ENCODE measurements at regions not wholly inside any gene's neighbourhood (a gene's known extent, or its start where the extent isn't known, plus 50 kb on each side); places are given as distances from the start of the nearest gene placed in this dataset.

DNA sequence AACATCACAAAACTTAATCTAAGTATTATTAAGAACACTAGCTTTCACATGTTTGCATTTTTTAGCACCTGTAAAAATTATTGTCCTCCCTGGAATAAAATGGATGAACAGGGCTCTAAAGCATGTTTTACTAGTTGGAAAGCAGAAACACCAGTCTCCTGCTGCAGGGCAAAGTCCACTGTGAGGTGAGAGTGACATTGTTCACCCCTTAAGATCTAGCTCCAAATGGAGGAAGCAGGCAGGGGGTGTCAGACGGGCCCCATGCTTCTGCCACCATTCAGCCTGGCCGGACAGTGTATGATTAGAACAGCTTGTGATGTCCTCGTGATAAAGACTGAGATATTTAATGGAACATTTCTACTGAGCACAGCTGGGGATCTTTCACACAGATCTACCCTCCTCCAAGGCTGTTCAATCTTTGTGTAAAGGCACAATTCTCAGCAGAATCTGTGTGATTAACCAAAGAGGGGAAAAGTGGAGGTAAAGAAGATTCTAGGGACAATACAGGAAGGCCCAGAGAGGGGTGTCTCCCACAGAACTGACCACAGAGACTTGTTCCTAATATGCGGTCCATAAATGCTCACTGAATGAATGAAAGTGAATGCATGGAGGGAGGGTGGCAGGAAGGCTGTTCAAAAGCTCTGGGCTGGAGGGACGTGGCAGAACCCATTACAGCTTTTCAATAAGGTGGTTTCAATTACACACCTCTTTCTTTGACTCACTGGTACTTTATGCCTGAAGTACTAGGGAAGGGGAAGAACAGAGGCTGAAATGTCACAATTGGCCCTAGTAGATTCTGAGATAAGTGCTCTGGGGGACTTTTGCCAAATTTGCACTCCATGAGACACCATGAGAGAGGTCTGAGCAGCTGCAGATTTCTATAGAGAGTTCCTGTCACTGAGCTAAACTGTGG lies 239.1 kb upstream of the ARHGAP20 start:
- Histone ChIP-seq H3K27ac (no peak overlapping the region), H3K9me3 (no peaks in the 10 kb centered on the region), H3K27me3 (no peaks in the 10 kb centered on the region), H3K36me3 (no peaks in the 10 kb centered on the region), H3K4me1 (peaks cover 0 to 10% (median 0%) of the 10 kb centered on the region in 9 donors), H3K4me3 (no peak overlapping the region)
- no peak for DNase-seq
- ATAC-seq, result peak in 2 of 8 donors; percentile 5 to 24
- no peak for TF ChIP-seq CTCF (IDR thresholded peaks at IDR 0.05)
- intact Hi-C loops (cut with DNase I), result no loop called here
- 58 to 68% methylated on average over 5 of the region's 5 CpGs for WGBS, 2 donors

DNA sequence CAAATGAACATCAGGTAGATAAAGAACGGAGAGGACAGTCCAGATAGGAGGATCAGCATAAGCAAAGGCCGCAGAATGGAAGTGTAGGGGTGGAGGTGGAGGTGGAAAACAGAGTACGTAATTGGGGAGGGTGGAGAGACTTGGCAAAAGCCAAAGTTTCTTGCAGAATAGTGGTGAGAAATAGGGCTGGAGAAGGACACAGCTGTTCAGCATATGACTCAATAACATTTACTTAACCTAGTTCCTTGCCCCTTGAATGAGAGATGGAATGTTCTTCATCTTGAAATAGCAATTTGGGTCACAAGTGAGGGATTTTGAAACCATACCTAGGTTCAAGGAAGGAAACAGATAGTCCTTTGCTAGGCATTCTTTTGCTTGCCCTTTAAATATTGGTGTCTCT lies 235.9 kb upstream of the ARHGAP20 start:
- Histone ChIP-seq H3K4me3 (no peak overlapping the region), H3K4me1 (peaks cover 0 to 10% (median 0%) of the 10 kb centered on the region in 9 donors), H3K9me3 (no peaks in the 10 kb centered on the region), H3K27ac (no peak overlapping the region), H3K27me3 (no peaks in the 10 kb centered on the region), H3K36me3 (no peaks in the 10 kb centered on the region)
- no peak for TF ChIP-seq CTCF (IDR thresholded peaks at IDR 0.05)
- ATAC-seq (peak in 7 of 8 donors; percentile 62 to 90 (median 83)), DNase-seq (no peak)
- intact Hi-C loops (cut with DNase I), result no loop called here
- WGBS, 2 donors, result 77 to 80% methylated on average over 3 of the region's 3 CpGs

DNA sequence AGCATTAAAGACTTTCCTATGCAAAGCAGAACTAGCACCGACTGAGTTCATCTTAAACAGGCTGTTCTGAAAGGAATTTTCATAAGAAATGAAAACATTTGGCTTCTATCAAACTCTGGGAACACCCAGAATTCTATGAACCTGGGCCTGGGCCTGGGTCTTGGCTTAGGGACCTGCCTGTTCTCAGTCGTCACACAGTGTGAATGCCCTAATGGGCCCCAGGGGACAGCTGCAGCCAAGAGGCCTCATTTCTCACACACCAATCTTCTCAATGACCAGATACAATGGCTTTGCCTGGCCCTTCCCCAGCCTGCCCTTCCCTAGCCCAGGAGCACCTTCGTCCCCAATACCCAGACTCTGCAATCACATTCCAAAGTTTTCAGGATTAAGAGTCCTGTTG lies 234.9 kb upstream of the ARHGAP20 start:
- ATAC-seq (peak in 3 of 8 donors; percentile 29 to 68 (median 36)), DNase-seq (peak in 1 of 2 donors; percentile 25)
- peaks cover 0 to 4% (median 0%) of the 10 kb centered on the region in 9 donors for H3K4me1 ChIP-seq
- H3K9me3 ChIP-seq, result no peaks in the 10 kb centered on the region
- no peaks in the 10 kb centered on the region for H3K36me3 ChIP-seq
- H3K4me3 ChIP-seq, result no peak overlapping the region
- 47 to 57% methylated on average over 3 of the region's 3 CpGs for WGBS, 2 donors
- no peak for TF ChIP-seq CTCF (IDR thresholded peaks at IDR 0.05)
- no peaks in the 10 kb centered on the region for H3K27me3 ChIP-seq
- intact Hi-C loops (cut with DNase I), result no loop called here
- peak overlapping the region in 1 of 10 donors; percentile 44 for H3K27ac ChIP-seq

DNA sequence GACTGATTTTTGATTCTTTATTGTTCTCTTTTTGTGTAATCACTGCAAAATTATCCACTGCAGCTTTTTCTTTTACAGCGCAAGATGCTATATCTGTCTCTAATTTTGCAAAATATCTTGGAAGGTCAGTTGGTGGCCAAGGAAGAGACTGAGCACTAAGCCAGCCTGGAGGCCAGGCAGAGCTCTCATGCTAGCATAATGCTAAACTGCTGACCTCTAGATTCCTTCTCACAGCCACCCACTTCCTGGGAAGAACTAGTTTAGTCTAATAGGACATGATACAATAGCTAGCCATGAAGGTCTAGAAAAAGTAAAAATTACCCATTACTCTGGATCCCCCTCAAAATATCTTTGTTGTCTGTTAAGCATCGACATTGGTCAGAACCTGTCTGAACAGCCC lies 227.2 kb upstream of the ARHGAP20 start:
- Histone ChIP-seq H3K4me1 (no peaks in the 10 kb centered on the region), H3K27me3 (no peaks in the 10 kb centered on the region), H3K36me3 (no peaks in the 10 kb centered on the region), H3K27ac (no peak overlapping the region), H3K9me3 (no peaks in the 10 kb centered on the region), H3K4me3 (no peak overlapping the region)
- no peak for TF ChIP-seq CTCF (IDR thresholded peaks at IDR 0.05)
- DNase-seq (no peak), ATAC-seq (no peak)
- 89 to 94% methylated on average over 2 of the region's 2 CpGs for WGBS, 2 donors
- intact Hi-C loops (cut with DNase I), result no loop called here
